Right lobe of liver (tissue), 6 donors: ENCODE measurements at regions not wholly inside any gene's neighbourhood (a gene's known extent, or its start where the extent isn't known, plus 50 kb on each side); places are given as distances from the start of the nearest gene placed in this dataset.

Experiments used
- ATAC-seq, 4 donors: fragments of 200-7000 bp; cut with Tn5 transposase; one replicate each; pipeline ENCODE4 v1.9.1; 2020; ENCODE audit warnings: mild to moderate bottlenecking in 4 of 4, moderate library complexity in 4 of 4
- DNase-seq, 3 donors: peaks; one replicate each; pipeline ENCODE4 v3.0.0-alpha.2; 2020
- H3K27ac ChIP-seq, 3 donors: fragments of 200-600 bp; one replicate each; pipeline ENCODE4 v1.8.0; 2022
- H3K27me3 ChIP-seq, 2 donors: fragments of 200-600 bp; one replicate each; pipeline ENCODE4 v1.8.0; 2022
- H3K36me3 ChIP-seq, 4 donors: fragments of 200-600 bp; sonication (generic) in 1 of 4; one replicate each; pipeline versions ENCODE4 v1.5.1 to v1.8.0; 2017 to 2022; ENCODE audit warnings: control low read depth in 1 of 4
- H3K4me1 ChIP-seq, 4 donors: fragments of 200-600 bp; sonication (generic) in 1 of 4; one replicate each; pipeline versions ENCODE4 v1.5.1 to v1.8.0; 2017 to 2022; ENCODE audit warnings: control low read depth in 1 of 4
- H3K4me3 ChIP-seq, 3 donors: fragments of 200-600 bp; one replicate each; pipeline ENCODE4 v1.8.0; 2022
- H3K9me3 ChIP-seq, 4 donors: fragments of 200-600 bp; sonication (generic) in 1 of 4; one replicate each; pipeline versions ENCODE4 v1.5.1 to v1.8.0; 2017 to 2022; ENCODE audit warnings: control low read depth in 1 of 4
- POLR2A ChIP-seq: fragments of 450-650 bp; IDR thresholded peaks from one replicate; pipeline ENCODE4 v1.6.1; 2017; ENCODE audit warnings: antibody characterized with exemption, mild to moderate bottlenecking
- WGBS: methylation state at CpG from one replicate; pipeline ENCODE4 v1.1.6; 2018; ENCODE audit warnings: low coverage, low lambda C conversion rate; ENCODE audit not compliant: insufficient coverage; ENCODE audit errors: missing lambda C conversion rate; 5-methylcytosine and 5-hydroxymethylcytosine counted together
- intact Hi-C, 2 donors: fragments of 100-400 bp; cut with DNase I; formaldehyde crosslinking; loops; one replicate each; pipeline versions ENCODE4 v1.11.2 to v1.14.1; 2022
- TF ChIP-seq, protein P1 (sequence below), 4 donors: fragments of 200-600 bp in 3 of 4; fragments of 450-650 bp in 1 of 4; IDR thresholded peaks; one replicate each; pipeline versions ENCODE4 v1.5.1 to v1.8.0; 2016 to 2022; ENCODE audit warnings: antibody characterized with exemption in 4 of 4, mild to moderate bottlenecking in 2 of 4
- donor health status: DM: no; HTN: yes; CAD: no.
- donor health status: DM: no; HTN: no; CAD: no.
- donor health status: DM: no; HTN: no; CAD: no.
- donor health status: DM: no; HTN: yes; CAD: no.
- donor health status: DM: no; HTN: yes; CAD: no.

DNA sequence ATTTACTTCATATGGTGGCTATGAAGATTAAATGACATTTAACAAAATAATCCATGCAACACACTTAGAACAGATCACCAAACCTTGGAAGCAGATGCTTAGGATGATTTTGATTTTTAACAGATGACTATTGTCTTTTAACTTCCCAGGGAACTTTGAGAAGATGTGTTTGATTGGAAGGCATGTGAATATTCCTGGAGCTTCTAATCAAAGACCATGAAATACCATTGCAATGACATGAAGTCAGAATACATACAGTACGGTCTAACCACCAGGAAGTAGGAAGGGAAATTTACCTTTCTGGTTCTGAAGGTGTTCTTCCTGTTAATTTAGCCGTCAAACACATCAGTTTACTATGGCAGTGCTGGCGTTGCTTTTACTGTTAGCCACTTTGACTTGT, 414.9 kb downstream of the TMEM114 start:
- DNase-seq (no peak), ATAC-seq (no peak)
- Histone ChIP-seq H3K36me3 (no peaks in the 10 kb centered on the region), H3K4me3 (no peak overlapping the region), H3K9me3 (no peaks in the 10 kb centered on the region), H3K4me1 (no peaks in the 10 kb centered on the region), H3K27ac (no peak overlapping the region), H3K27me3 (no peaks in the 10 kb centered on the region)
- intact Hi-C loops, result no loop called here
- 73% methylated on average over 3 of the region's 3 CpGs for WGBS
- no peak for TF ChIP-seq POLR2A
- TF ChIP-seq, protein P1, sequence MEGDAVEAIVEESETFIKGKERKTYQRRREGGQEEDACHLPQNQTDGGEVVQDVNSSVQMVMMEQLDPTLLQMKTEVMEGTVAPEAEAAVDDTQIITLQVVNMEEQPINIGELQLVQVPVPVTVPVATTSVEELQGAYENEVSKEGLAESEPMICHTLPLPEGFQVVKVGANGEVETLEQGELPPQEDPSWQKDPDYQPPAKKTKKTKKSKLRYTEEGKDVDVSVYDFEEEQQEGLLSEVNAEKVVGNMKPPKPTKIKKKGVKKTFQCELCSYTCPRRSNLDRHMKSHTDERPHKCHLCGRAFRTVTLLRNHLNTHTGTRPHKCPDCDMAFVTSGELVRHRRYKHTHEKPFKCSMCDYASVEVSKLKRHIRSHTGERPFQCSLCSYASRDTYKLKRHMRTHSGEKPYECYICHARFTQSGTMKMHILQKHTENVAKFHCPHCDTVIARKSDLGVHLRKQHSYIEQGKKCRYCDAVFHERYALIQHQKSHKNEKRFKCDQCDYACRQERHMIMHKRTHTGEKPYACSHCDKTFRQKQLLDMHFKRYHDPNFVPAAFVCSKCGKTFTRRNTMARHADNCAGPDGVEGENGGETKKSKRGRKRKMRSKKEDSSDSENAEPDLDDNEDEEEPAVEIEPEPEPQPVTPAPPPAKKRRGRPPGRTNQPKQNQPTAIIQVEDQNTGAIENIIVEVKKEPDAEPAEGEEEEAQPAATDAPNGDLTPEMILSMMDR (IDR thresholded peaks at IDR 0.05), result no peak

DNA sequence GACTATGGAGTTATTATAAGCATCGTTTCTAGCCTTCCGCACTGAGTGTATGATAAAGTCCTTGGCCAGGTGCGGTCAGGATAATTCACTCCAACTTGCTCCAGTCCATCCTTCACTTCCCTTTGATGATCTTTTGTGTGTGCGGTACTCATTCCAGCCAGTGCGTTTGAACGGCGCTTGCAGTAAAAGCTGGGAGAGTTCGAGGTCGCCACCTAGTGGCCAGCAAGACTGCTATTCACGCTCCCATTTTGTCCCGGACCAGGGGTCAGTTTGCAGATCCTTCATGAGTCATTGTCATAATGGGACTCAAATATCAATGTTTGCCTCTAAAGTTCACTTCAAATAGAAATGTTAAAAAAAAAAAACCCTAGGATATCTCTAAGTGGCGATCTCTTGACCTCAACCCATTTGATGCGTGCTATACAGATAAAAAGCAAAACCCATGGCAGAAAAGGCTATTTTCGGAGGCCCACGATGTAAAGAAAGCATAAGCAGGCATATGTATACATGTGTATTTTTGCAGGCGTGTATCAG, 417.1 kb downstream of the TMEM114 start:
- Histone ChIP-seq H3K27ac (no peak overlapping the region), H3K4me3 (no peak overlapping the region), H3K27me3 (no peaks in the 10 kb centered on the region), H3K4me1 (no peaks in the 10 kb centered on the region), H3K9me3 (no peaks in the 10 kb centered on the region), H3K36me3 (no peaks in the 10 kb centered on the region)
- TF ChIP-seq, protein P1 (IDR thresholded peaks at IDR 0.05), result peak; percentile 81 to 93 (median 88)
- no peak for TF ChIP-seq POLR2A
- intact Hi-C loops, result no loop called here
- DNase-seq, result peak; percentile 70 to 78 (median 75)
- peak; percentile 90 to 98 (median 94) for ATAC-seq
- 19% methylated on average over 16 of the region's 16 CpGs for WGBS

DNA sequence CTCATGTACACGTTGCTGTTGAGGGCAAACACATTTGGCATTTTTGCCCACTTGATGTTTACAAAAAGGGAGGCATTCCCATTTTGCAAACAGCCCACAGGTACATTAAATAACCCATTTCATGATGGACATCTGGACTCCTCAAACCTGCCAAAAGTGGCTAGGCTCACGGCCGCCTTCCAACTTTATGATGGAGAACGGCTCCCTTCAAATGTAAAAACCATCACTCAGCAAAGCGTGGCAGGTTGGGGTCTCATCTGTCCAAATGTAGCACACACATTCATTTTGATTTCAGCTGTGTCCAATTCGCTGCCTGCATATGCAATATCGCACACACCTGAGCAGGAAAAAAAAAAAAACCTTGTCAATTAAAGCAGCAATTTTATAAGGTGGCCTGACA, 417.8 kb downstream of the TMEM114 start:
- intact Hi-C loops, result no loop called here
- H3K4me3 ChIP-seq, result no peak overlapping the region
- ATAC-seq (no peak), DNase-seq (no peak)
- H3K27me3 ChIP-seq, result no peaks in the 10 kb centered on the region
- H3K4me1 ChIP-seq, result no peaks in the 10 kb centered on the region
- WGBS, result 74% methylated on average over 7 of the region's 7 CpGs
- TF ChIP-seq, protein P1 (IDR thresholded peaks at IDR 0.05), result no peak
- no peaks in the 10 kb centered on the region for H3K9me3 ChIP-seq
- H3K27ac ChIP-seq, result no peak overlapping the region
- H3K36me3 ChIP-seq, result no peaks in the 10 kb centered on the region

DNA sequence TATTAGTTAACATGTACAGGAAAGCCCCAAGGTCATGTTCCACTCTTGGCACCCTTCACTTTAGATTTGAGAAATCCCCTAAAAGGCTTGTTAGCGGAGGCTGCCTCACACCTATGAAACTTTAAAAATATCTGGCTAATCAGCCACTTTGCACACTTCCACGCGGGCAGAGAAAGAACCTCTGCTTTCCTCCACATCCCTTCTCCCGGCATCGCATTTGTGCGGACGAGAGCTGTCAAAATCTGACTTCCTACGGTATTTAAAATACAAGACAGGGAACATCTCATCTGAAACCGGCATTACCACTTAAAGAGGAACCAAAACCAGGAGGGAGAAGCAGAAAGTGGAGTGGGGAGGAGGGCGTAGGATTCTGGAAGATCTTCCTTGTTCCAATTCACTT, 422.3 kb downstream of the TMEM114 start:
- Histone ChIP-seq H3K9me3 (no peaks in the 10 kb centered on the region), H3K27me3 (no peaks in the 10 kb centered on the region), H3K36me3 (no peaks in the 10 kb centered on the region), H3K27ac (no peak overlapping the region), H3K4me3 (no peak overlapping the region), H3K4me1 (no peaks in the 10 kb centered on the region)
- DNase-seq, result no peak
- TF ChIP-seq POLR2A, result no peak
- TF ChIP-seq, protein P1 (IDR thresholded peaks at IDR 0.05), result no peak
- ATAC-seq, result no peak
- 54% methylated on average over 9 of the region's 10 CpGs for WGBS
- intact Hi-C loops, result no loop called here

DNA sequence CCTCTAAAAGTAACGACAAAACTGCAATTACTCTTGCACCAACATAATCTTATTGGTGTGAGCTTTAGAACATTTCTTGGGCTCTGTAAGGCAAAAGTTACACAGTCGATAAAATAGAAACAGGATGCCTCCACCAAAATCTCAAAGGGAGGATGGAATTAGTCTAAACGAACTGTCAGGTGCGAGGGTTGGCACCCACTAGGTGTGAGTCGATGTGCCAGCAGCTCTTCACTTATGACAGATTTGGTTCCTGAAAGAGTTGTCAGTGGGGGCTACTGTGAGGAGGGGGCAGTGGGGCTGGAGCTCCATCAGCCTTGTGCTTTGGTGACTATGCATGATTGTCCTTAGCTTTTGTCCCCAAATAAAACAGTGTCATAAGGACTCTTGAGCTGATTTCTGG, 422.9 kb downstream of the TMEM114 start:
- Histone ChIP-seq H3K27me3 (no peaks in the 10 kb centered on the region), H3K36me3 (no peaks in the 10 kb centered on the region), H3K4me1 (no peaks in the 10 kb centered on the region), H3K27ac (no peak overlapping the region), H3K9me3 (no peaks in the 10 kb centered on the region), H3K4me3 (no peak overlapping the region)
- DNase-seq, result no peak
- intact Hi-C loops, result no loop called here
- no peak for ATAC-seq
- no peak for TF ChIP-seq POLR2A
- TF ChIP-seq, protein P1 (IDR thresholded peaks at IDR 0.05), result no peak
- 60% methylated on average over 5 of the region's 5 CpGs for WGBS
